HG03571 (cell line): ENCODE measurements at regions not wholly inside any gene's neighbourhood (a gene's known extent, or its start where the extent isn't known, plus 50 kb on each side); places are given as distances from the start of the nearest gene placed in this dataset.
"Not testable (repeated sequence)": the region's sequence is repeated elsewhere in the genome, so short reads cannot be mapped to it uniquely, and the experiment has no call there.

Experiments
- ATAC-seq: cut with Tn5 transposase; IDR thresholded peaks from one replicate; pipeline ENCODE4 v1.9.1; 2021; ENCODE audit not compliant: unreplicated experiment

DNA sequence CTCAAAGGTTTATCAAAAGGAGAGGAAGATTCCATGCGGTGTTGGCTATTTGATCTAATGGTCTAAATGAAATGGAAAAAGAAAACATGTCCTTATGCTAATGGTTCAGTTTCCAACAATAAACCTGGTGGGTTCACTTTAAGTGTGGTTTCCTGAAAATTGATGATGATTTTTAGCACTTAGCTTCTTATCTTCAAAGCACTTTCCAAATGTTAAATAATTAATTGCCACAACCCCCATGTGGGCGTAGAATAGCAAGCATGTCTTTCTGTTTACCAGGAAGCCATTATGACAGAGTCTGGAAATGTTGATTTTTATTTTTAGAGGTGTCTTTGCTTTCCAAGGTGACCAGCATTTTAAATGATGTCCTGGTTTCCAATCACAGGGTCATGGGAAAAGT lies 134.8 kb upstream of the SLC4A4 start:
- no peak for ATAC-seq

DNA sequence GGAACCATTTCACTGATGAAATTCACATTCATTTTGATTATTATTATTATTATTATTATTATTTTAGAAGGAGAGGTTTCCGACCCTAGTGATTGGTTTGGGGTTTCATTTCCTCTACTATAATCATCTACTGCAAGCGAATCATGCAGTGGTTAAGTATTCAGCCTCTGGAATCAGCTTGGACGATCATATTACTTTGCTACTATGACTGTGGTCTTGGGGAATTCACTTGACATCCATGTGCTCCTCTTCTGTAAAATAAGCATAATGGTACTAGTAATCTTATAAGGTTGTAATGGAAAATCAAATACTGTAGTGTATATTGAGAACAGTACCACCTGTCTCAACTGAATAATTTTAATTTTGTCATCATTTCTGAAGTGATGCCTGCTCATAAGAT lies 132.1 kb upstream of the SLC4A4 start:
- no peak for ATAC-seq

DNA sequence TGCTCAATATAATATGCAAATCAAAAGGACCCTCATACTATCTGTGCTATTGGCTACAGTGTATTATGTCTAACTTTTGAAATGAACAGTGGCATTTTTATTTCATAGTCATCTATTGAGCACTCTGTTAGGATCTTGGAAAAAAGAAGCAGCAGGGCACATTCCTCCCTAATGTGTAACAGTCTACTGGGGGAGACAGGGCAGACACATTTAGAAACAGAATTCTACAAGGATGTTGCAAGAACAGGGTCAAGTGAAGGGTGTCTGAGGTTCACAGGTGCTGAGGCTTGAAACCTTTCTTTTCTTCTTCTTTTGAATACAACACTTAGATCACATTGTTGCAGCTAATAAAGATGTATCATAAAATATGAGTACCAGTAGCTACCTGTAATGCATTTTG lies 129.7 kb upstream of the SLC4A4 start:
- no peak for ATAC-seq

DNA sequence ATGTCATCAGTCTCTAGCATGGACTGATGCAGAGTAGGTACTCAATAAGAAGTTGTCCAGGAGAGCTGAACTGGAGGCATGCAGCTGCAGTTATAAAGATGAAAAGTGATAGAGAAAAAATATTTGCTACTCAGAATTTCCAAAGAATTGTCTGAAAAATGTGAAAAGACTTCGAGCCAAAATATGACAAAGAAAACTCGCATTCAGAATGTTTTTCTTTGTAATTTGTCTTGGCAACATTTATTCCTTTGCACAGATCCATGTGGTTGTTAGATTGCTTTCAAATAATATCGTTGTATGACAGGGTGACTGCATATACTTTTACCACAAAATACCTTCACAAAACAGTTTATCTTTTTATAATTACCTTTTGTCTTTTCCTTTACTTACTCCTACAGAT lies 128.0 kb upstream of the SLC4A4 start:
- no peak for ATAC-seq

DNA sequence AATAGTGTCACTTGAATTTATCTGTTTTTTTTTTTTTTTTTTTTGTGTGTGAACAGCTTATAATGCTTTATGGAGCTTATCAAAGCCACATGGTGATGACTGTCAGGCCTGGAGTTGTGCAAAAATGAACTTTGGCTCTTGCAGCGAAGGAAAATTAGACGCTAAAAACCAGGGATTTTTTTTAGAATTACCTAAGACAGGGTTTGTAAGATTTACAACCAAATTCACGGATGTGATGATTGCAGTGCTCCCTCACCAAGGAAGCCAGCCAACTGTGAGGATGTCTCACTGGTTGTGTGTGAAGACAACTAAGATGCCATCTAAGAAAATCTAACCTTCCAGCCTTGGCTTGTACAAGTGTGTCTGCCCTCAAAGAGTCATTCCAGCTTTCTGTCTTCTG lies 127.1 kb upstream of the SLC4A4 start:
- ATAC-seq = no peak

DNA sequence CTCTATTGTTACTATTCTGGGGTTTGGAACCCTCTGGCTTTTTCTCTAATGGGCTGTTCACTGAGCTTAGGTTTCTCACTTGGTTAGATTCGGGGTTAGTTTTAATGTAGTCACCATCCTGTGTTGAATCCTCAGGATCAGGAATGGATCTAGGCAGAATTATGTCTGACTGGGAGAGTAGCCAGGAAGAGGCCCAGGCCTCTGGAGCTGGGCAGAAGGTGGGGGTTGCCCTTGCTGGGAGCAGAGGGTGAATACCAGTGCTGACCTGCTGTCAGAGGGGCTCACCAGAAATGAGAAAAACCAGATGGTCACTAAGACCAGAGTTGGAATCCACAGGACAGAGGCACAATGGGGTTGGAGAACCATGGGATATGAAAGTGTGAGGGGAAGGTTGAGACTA lies 126.6 kb upstream of the SLC4A4 start:
- no peak for ATAC-seq

DNA sequence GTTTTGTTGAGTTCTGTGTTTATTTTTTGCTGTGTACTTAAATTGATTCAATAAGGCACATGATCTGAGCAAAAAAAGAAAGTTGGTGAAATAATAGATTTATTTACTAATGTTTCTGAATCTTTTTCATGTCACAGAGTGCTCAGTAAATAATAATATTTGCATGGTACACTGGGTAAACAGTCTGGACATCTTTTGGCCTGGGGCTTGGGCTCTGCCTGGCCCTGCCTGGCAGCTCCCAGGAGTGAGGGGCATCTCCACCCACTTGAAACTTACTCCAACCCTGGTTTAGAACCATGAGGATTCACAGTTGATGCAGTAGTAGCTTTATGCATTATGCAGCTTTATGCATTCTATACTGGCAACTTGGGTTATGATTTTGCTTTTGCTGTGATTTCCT lies 124.2 kb upstream of the SLC4A4 start:
- no peak for ATAC-seq

DNA sequence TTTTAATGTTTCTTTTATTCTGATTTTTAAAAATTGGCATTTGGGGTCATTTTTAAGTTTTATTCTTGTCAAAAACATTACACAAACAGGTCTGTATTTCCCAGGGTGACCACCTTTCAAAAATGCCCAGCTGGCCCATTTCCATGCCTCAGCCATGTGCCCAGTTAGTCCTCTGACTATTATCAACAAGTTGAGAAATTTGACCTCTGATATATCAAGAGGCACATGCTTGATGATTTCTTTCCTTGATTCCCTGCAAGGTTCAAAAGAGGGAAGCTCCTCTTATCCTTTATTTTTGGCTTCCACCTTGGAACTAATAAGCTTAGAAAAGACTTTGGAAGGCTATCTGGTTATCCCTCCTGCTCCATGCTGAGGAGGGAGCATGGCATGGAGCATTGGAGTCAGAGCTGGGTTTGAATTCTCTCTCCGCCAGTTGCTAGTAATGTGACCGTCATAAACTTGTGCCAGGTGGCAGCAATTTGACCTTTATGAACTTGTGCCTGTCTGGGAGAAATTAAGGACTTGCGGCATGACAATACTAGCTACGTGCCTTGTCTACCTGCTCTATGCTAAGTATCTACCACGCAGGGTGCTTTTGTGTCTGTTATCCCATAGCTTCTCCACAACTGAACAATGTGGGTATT lies 122.4 kb upstream of the SLC4A4 start:
- ATAC-seq = no peak

DNA sequence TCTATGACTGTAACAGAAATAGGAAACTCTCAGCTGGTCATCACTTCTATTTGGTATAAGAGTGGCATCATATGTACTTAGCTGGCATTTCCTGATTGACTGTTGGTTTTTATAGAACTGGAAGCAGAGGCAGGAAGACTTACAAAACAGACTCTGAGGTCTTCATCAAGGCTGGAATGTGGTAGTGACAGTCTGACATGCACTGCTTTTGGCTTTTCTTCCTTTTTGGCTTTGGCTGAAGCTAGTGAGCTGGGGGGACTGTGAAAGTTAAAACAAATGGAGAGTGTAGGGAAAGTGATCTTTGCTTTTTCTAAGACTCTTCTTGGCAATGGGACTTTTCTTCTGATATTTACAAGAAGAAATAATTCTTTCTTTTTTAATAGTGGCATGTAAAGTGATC lies 121.1 kb upstream of the SLC4A4 start:
- ATAC-seq = no peak

DNA sequence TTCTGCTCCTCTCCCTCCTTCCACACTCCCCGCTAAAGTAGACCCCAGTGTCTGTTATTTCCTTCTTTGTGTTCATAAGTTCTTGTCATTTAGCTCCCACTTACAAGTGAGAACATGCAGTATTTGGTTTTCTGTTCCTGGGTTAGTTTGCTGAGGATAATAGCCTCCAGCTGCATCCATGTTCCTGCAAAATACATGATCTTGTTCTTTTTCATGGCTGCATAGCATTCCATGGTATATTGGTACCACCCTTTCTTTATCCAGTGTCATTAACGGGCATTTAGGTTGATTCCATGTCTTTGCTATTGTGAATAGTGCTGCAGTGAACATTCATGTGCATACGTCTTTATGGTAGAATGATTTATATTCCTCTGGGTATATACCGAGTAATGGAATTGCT lies 118.0 kb upstream of the SLC4A4 start:
- not testable (repeated sequence) for ATAC-seq

DNA sequence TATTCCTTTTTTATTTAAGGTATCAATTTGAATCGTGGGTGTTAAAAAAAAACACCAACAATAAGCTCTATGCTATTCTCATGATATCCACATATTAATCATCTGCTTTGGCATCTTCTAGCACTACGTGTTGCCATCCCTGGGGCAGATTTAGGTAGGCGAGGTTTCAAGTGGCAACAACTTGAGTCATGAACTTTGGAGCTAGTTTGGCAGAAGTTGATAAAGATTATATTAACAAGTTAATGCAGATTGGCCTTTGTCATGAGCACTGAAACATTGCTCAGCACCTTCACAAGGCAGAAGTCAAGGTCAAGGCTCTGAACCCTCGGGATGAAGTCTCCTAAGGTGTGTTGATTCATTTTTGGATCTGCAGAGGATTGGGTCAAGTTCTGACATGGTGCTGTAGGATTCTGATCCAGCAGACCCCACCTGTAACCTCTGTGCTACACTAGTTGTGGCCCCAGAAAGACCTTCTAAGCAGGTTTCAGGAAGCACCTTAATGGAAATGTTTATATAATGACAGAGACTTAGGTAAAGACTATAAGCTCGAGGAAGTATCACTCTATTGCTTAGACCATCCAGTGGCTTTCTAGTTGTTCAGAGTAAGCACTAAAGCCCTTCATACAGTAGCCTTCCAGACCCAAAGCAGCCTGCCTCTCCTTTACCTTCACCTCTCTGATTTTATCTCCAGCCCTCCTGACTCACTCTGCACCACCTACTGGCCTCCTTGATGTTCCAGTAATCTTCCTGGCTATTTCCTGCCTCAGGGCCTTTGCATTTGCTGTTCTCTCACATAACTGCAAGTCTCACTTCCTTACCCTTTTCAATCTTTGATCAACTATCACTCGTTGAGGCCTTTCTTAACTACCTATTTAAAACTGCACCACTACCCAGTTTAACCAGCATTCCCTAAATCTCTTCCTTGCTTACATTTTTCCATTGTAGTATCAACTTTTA lies 117.0 kb upstream of the SLC4A4 start:
- no peak for ATAC-seq

DNA sequence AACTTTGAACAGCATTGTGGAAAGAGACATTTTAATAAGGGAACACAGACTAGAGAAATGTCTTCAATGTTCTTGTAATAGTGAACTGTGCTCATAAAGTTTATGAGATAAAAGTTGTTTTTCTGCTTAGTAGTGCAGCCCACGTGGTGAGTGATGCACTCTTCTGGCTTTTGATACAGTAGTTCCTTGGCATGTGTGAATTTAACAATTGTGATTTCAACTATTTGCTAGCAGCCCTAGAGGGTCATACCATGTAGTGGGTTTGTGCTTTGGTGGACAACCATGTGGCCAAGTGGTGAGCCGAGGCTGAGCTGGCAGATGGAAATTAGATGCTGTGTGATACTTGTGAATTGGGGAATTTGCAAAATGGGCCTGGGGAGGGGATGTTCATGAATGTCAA lies 116.2 kb upstream of the SLC4A4 start:
- no peak for ATAC-seq

DNA sequence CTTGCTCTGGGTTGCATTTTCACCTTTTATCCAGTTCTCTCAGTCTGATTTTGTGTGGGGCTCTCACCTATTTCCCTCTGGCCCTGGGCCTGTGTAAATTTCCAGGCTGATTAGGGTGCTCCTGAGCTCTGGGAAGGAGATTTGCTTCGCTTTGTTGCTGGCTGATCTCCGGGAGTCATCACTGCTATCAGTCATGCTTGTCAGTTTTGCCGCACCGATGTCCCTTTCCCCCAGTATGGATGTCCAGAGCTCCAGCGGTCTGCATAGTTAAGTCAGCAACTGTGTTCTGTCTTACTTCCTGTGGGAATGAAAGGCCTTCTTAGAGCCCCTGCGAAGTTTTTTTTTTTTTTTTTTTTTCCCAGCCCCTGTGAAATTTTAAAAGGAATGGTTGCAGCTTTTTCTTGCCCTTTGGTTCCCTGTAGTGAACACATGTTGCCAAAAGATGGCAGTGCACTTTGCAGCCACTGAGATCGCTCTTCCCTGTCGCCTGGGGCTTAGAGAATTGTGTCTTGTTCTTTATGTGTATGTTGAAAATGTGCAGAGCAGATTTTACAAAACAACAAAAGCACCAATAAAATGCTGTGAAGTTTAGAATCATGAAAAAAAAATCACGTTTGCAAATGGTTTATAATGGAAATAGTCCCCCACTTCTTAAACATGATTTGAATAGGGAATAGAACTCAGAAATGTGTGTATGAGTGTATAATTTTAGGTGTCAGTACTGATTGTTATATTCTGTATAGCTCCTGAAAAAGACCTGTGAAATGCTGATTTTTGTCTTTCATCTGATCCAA lies 109.1 kb upstream of the SLC4A4 start:
- no peak for ATAC-seq

DNA sequence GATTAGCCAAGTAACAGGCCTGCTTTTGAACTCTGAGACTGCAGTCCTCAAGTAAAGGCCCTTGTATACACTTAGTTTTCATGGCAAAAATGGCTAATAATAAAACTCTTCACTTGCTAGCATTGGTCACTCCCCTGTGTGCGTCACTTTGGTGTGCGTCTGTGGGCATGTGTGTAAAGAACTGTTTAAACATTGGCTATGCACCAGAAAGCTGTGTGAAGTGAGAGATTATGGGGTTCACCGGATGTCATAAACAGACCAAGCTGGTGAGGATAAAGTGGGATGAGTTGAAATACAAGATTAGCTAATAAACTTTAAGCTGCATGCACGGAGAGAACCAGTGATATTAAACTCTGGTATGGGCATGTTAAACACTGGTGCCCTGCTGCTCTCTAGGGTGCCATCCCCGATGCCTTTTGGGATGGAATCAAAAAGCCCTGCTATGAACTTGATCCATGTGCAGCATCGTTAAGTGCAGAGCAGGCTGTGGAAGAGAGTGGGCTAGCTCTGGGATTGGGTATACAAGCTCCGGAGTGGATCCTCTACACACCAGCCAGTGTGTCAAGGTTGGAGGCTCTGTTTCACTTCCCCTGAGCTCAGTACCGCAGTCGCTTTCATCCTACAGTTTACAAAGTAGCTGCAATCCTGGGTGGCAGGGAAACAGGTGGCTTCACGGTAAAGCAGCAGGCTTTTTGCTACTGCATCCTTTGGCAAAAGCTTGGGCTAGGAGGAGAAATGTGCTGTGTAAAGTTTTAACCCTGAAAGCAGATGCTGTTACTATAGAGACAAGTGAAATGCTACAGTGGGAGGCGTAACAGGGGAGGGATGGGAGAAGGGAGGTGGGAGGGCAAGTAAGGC lies 108.3 kb upstream of the SLC4A4 start:
- ATAC-seq = no peak

DNA sequence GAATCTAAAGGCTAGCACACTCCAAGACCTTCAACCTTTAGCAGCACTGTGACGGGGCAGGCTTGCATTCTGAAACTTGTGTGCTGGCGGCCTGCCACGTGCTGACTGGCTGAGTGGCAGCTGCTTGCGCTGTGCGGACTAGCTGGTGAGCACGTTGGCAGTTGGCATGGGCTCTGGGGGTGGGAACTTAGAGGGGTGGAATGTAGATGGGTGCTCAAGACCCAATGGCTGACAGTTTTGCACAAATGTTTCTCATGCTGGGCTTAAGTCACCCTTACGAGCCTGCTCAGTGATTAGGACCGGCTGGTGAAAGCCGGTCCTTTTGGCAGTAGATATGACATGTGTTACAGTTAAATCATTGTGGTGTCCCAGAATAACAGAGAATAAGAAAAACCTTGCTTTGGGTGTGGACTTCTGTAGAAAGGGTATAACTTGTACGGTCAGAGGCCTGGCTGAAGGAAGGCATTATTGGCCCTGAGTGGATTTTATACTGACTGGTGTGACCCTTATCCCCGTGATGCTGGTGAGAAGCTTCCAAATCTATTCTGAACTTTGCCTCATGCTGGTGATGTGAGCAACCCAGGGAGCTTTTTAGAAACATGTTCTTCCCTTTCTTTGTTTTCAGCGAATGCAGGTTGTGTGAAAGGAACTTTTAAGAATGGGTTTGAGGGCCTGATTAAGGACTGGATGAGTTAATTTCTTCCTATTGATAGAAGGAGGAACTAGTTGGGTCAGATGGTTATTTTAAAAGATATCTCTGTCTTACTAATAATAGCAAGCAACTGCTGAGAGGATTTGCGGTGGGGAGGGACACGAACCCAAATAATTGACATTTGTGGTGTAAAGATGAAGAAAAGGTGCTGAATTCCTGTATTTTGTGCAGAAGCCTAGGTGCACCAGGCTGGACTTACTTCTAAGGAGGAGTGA lies 107.4 kb upstream of the SLC4A4 start:
- ATAC-seq = no peak

DNA sequence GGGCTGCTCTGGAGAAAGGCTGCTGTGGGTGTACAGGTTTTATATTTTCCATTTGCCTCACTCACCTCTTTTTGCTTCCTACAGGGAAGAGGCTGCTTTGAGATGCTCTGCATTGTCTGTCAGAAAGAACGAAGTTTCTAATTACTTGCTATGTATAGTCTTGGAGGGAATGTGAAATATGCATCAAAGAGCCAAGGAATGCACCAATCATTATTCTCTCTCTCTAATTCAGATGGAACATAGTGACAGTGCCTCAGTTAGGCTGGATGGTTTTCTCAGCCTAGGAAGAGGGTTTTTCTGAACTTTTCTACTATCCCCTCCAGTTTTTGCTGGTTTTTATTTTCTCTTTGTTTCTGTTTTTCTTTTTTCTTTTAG lies 106.8 kb upstream of the SLC4A4 start:
- ATAC-seq = no peak

DNA sequence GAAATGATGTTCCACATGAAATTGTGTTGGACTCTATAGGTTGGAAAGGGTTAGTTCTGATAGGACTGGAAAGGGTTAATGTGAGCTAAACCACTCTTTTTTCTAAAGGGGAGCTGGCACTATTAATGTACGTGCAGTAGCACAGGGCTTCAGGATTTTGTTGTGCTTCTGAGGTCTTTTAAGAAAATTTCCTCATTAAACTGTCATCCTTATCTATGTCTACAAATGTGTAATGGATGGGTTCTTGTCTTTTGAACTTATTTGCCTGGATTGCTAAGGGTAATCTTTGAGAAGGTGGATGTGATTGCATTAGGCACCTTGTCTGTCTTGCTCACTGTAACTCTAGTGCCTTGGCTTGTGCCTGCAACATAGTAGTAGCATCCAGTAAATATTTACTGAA lies 106.0 kb upstream of the SLC4A4 start:
- ATAC-seq = no peak

DNA sequence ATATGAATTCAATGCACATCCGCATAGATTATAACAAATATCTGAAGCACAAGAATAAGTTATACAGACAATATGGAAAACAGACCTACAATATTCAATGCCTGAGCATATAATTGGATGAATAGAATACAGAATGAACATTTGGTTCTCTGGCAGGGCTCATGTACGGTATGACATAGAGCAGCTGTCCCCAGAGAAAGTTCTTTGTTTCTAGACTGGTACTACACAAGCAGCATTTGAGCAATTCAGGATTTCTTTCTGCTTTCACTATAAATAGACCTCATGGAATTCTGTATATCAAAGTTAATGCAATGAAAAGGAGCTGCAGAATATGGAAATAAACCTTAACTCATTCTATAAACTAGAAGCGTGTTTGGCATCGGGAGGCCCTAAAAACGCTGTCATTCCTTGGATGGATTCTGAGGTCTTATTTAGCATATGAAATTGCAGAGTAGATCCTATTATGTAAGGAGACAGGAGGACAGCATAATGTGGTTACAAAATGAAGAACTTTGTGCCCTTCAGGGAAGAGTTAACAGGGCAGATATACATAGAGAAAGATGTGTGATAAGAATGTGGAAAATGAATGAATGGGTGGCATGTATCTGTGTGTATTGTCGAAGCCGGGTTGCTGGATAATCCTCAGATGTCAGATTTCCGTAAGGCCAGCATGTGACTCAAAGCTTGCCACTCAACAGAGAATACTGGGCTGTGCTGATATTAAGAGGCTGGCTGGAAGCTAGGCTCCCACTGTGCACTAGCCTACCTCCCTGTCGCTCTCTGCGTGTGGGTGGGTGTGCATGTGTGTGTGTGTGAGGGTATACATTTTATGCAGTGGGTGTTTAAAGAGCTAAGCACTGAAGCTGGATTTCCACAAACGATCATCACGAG lies 103.3 kb upstream of the SLC4A4 start:
- ATAC-seq = no peak

DNA sequence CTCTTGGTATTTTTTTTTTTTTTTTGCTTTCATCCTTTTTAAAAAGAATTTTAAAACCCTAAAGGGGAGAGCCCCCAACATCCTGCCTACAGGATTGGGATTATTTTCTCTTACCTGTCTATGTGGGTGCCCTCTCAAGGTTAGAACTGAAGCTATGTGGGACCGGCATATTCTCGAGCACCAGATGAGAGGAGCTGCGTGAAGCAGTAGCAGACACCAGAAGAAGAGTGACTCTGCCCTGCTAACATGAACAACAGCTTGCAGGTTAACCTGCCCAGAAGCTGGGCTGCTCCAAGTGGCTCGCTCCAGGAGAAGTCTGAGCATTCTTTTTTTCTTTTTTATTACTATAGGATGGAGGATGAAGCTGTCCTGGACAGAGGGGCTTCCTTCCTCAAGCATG lies 102.6 kb upstream of the SLC4A4 start:
- ATAC-seq = no peak
